ENCODE measurements at regions not wholly inside any gene's neighbourhood (a gene's known extent, or its start where the extent isn't known, plus 50 kb on each side); places are given as distances from the start of the nearest gene placed in this dataset.

DNA sequence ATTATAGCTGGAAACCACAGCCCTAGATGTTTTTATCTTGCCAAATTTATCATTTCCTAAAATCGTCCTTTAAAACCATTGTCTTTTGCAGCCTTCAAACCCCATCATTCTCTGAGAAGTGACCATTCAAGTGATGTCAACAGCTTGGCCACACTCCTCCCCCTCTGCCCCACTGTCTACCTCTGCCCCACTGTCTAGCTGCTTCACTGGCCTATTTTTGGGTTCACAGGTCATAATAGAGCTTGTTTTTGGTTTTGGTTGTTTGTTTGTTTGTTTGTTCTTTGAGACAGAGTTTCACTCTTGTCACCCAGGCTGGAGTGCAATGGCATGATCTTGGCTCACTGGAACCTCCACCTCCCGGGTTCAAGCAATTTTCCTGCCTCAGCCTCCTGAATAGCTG, 93.2 kb upstream of the IL12A start:
- TF ChIP-seq EZH2 (IDR thresholded peaks at IDR 0.05; ENCODE audit: low read length): no peak
- TF ChIP-seq, protein P1, sequence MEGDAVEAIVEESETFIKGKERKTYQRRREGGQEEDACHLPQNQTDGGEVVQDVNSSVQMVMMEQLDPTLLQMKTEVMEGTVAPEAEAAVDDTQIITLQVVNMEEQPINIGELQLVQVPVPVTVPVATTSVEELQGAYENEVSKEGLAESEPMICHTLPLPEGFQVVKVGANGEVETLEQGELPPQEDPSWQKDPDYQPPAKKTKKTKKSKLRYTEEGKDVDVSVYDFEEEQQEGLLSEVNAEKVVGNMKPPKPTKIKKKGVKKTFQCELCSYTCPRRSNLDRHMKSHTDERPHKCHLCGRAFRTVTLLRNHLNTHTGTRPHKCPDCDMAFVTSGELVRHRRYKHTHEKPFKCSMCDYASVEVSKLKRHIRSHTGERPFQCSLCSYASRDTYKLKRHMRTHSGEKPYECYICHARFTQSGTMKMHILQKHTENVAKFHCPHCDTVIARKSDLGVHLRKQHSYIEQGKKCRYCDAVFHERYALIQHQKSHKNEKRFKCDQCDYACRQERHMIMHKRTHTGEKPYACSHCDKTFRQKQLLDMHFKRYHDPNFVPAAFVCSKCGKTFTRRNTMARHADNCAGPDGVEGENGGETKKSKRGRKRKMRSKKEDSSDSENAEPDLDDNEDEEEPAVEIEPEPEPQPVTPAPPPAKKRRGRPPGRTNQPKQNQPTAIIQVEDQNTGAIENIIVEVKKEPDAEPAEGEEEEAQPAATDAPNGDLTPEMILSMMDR (optimal IDR thresholded peaks at IDR 0.05 in 1 of 3, IDR thresholded peaks at IDR 0.05 in 1 of 3, conservative IDR thresholded peaks at IDR 0.05 in 1 of 3; ENCODE audit: extremely low read depth in 1 of 3, insufficient read depth in 2 of 3, low read length in 3 of 3): no peak
